ENCODE measurements at regions not wholly inside any gene's neighbourhood (a gene's known extent, or its start where the extent isn't known, plus 50 kb on each side); places are given as distances from the start of the nearest gene placed in this dataset.

- TF ChIP-seq CTCF (IDR thresholded peaks at IDR 0.05), result no peak
- no peak for TF ChIP-seq USF2 (IDR thresholded peaks at IDR 0.05)
- TF ChIP-seq POLR2A (IDR thresholded peaks at IDR 0.05; ENCODE audit: low read length), result no peak
- no peak for TF ChIP-seq EHMT2 (IDR thresholded peaks at IDR 0.05; ENCODE audit: low read depth)
- TF ChIP-seq CHD4 (IDR thresholded peaks at IDR 0.05; ENCODE audit: borderline replicate concordance), result no peak
- no peak for TF ChIP-seq REST (IDR thresholded peaks at IDR 0.05)
- TF ChIP-seq ESRRA (IDR thresholded peaks at IDR 0.05; ENCODE audit: borderline replicate concordance, low read length), result no peak
- TF ChIP-seq JUN (IDR thresholded peaks at IDR 0.05), result no peak
- no peak for TF ChIP-seq BCL3 (IDR thresholded peaks at IDR 0.05)
Observed at GRCh38 chr21:23020969-23021368, 2022.8 kb downstream of the NCAM2 start.
